HCT116 (cell line): ENCODE measurements at regions not wholly inside any gene's neighbourhood (a gene's known extent, or its start where the extent isn't known, plus 50 kb on each side); places are given as distances from the start of the nearest gene placed in this dataset.

Experiments
- ATAC-seq: fragments of 200-7000 bp; cut with Tn5 transposase; 2 replicates; pipeline ENCODE4 v1.9.1; 2020; ENCODE audit warnings: mild to moderate bottlenecking, moderate library complexity
- BruUV-seq: library from RNA; stranded (reverse); fragments of 400-500 nt; replicated peaks from 2 replicates; lab custom pipeline; 2021; lab: Mats Ljungman, UMichigan
- CTCF ChIA-PET: fragments of 300-600 bp; sonication (Branson Sonifier 250); formaldehyde crosslinking; loops from one replicate; lab custom pipeline; 2021; ENCODE audit warnings: antibody characterized with exemption; lab: Charles Lee
- POLR2A ChIA-PET: fragments of 300-600, 350-600 bp; sonication (Branson Sonifier 250); formaldehyde crosslinking; loops from one replicate; lab custom pipeline; 2021; ENCODE audit warnings: antibody characterized with exemption; lab: Charles Lee
- RAD21 ChIA-PET, 2 experiments: fragments of 300-600 bp; sonication (Branson Sonifier 250); formaldehyde crosslinking; loops; one replicate each; lab custom pipeline; 2023; ENCODE audit warnings: low total read pairs in 2 of 2; ENCODE audit not compliant: uncharacterized antibody in 2 of 2, unreplicated experiment in 2 of 2, low non-redundant PET in 1 of 2; lab: Charles Lee
- DNase-seq: peaks from one replicate; pipeline ENCODE4 v3.0.0-alpha.2; 2010; ENCODE audit warnings: low read depth, low spot score
- H2AFZ ChIP-seq: fragments of 200-600 bp; shearing (Covaris generic), sonication (generic); 2 replicates; pipeline ENCODE4 v1.6.1; 2017; ENCODE audit warnings: low read depth, mixed run types, mixed read lengths, antibody characterized with exemption, low read length; ENCODE audit not compliant: poor library complexity, severe bottlenecking
- H3K27ac ChIP-seq: 2 replicates; pipeline ENCODE4 v1.5.1; 2012; ENCODE audit warnings: low read depth, low read length
- H3K27me3 ChIP-seq: fragments of 200-600 bp; sonication (generic); 2 replicates; pipeline ENCODE4 v1.6.1; 2016; ENCODE audit warnings: mixed run types, low read length, mixed read lengths; ENCODE audit not compliant: insufficient read depth
- H3K36me3 ChIP-seq, 2 experiments: fragments of 200-500 bp in 1 of 2; fragments of 200-600 bp in 1 of 2; sonication (Bioruptor generic) in 1 of 2; sonication (generic) in 1 of 2; 2 replicates each; pipeline versions ENCODE4 v1.5.1 to v1.6.1; 2014 to 2016; ENCODE audit warnings: low read length in 2 of 2, inconsistent platforms in 1 of 2, mixed read lengths in 1 of 2, mixed run types in 1 of 2; ENCODE audit not compliant: insufficient read depth in 2 of 2, control insufficient read depth in 1 of 2
- H3K4me1 ChIP-seq, 2 experiments: fragments of 200-600 bp in 1 of 2; sonication (generic) in 1 of 2; 2 replicates each; pipeline versions ENCODE4 v1.5.1 to v1.6.1; 2012 to 2017; ENCODE audit warnings: low read length in 2 of 2, inconsistent platforms in 1 of 2, mild to moderate bottlenecking in 1 of 2, mixed read lengths in 1 of 2, mixed run types in 1 of 2, moderate library complexity in 1 of 2; ENCODE audit not compliant: insufficient read depth in 2 of 2, control insufficient read depth in 1 of 2
- H3K4me2 ChIP-seq: fragments of 200-600 bp; sonication (generic); 2 replicates; pipeline ENCODE4 v1.6.1; 2017; ENCODE audit warnings: mixed run types, low read length, mixed read lengths
- H3K4me3 ChIP-seq, 2 experiments: fragments of 200-600 bp in 1 of 2; sonication (generic) in 1 of 2; replicated peaks in 1 of 2; 2 replicates each; pipeline ENCODE4 v1.5.1; 2011 to 2016; ENCODE audit warnings: low read length in 2 of 2, control low read depth in 1 of 2, low read depth in 1 of 2, mild to moderate bottlenecking in 1 of 2, mixed read lengths in 1 of 2, mixed run types in 1 of 2
- H3K79me2 ChIP-seq: fragments of 200-600 bp; sonication (generic); 2 replicates; pipeline ENCODE4 v1.6.1; 2017; ENCODE audit warnings: mild to moderate bottlenecking, mixed run types, low read length, moderate library complexity, mixed read lengths; ENCODE audit not compliant: insufficient read depth
- H3K9ac ChIP-seq: fragments of 200-600 bp; sonication (generic); 2 replicates; pipeline ENCODE4 v1.6.1; 2016; ENCODE audit warnings: low read length, mixed read lengths
- H3K9me2 ChIP-seq: fragments of 200-600 bp; sonication (generic), shearing (Covaris generic); 2 replicates; pipeline ENCODE4 v1.6.1; 2017; ENCODE audit warnings: mixed run types, mild to moderate bottlenecking, moderate library complexity; ENCODE audit not compliant: insufficient read depth
- H3K9me3 ChIP-seq, 2 experiments: fragments of 200-500 bp in 1 of 2; fragments of 200-600 bp in 1 of 2; sonication (Bioruptor generic) in 1 of 2; sonication (generic) in 1 of 2; 2 replicates each; pipeline ENCODE4 v1.6.1; 2014 to 2017; ENCODE audit warnings: low read length in 2 of 2, mixed read lengths in 2 of 2, inconsistent platforms in 1 of 2, low read depth in 1 of 2, mild to moderate bottlenecking in 1 of 2, mixed run types in 1 of 2, moderate library complexity in 1 of 2; ENCODE audit not compliant: control insufficient read depth in 1 of 2, insufficient read depth in 1 of 2
- H4K20me1 ChIP-seq: fragments of 200-600 bp; sonication (generic), shearing (Covaris generic); 2 replicates; pipeline ENCODE4 v1.6.1; 2017; ENCODE audit warnings: mixed run types, mild to moderate bottlenecking, moderate library complexity; ENCODE audit not compliant: insufficient read depth
- CBX3 ChIP-seq: IDR thresholded peaks from 2 replicates; pipeline ENCODE4 v1.6.1; 2012; ENCODE audit warnings: low read depth
- CEBPB ChIP-seq: IDR thresholded peaks from 2 replicates; pipeline ENCODE4 v1.6.1; 2012; ENCODE audit warnings: low read depth
- EGR1 ChIP-seq: IDR thresholded peaks from 2 replicates; pipeline ENCODE4 v1.6.1; 2012; ENCODE audit warnings: low read depth
- EZH2 ChIP-seq: fragments of 200-600 bp; sonication (generic); IDR thresholded peaks from 2 replicates; pipeline ENCODE4 v1.6.1; 2017; ENCODE audit warnings: antibody characterized with exemption, mixed run types
- EZH2phosphoT487 ChIP-seq: fragments of 200-600 bp; IDR thresholded peaks from 2 replicates; pipeline ENCODE4 v1.6.1; 2018; ENCODE audit warnings: antibody characterized with exemption, borderline replicate concordance
- MAX ChIP-seq: IDR thresholded peaks from 2 replicates; pipeline ENCODE4 v1.6.1; 2012
- POLR2A ChIP-seq: IDR thresholded peaks from 2 replicates; pipeline ENCODE4 v1.7.0; 2011; ENCODE audit warnings: borderline replicate concordance; ENCODE audit not compliant: insufficient read depth, insufficient read length; ENCODE audit errors: extremely low read depth
- RAD21 ChIP-seq: IDR thresholded peaks from 2 replicates; pipeline ENCODE4 v1.6.1; 2012; ENCODE audit warnings: low read depth, mild to moderate bottlenecking
- REST ChIP-seq: IDR thresholded peaks from 2 replicates; pipeline ENCODE4 v1.6.1; 2012; ENCODE audit warnings: low read depth
- SIN3A ChIP-seq: IDR thresholded peaks from 2 replicates; pipeline ENCODE4 v1.6.1; 2012; ENCODE audit warnings: low read depth
- SP1 ChIP-seq: IDR thresholded peaks from 2 replicates; pipeline ENCODE4 v1.6.1; 2012; ENCODE audit warnings: low read depth
- SRF ChIP-seq: IDR thresholded peaks from 2 replicates; pipeline ENCODE4 v1.6.1; 2012; ENCODE audit warnings: low read depth
- TCF7L2 ChIP-seq: IDR thresholded peaks from 2 replicates; pipeline ENCODE4 v1.7.0; 2011; ENCODE audit warnings: borderline replicate concordance, inconsistent platforms; ENCODE audit not compliant: insufficient read depth, insufficient read length; ENCODE audit errors: extremely low read depth
- YY1 ChIP-seq: IDR thresholded peaks from 2 replicates; pipeline ENCODE4 v1.6.1; 2011; ENCODE audit warnings: low read length, low read depth, moderate library complexity, mild to moderate bottlenecking; ENCODE audit not compliant: insufficient replicate concordance; ENCODE audit errors: extremely low read depth
- ZFX ChIP-seq: fragments of 450-650 bp; IDR thresholded peaks from 2 replicates; pipeline ENCODE4 v1.6.1; 2017
- ZNF274 ChIP-seq: fragments of 200-500 bp; sonication (Bioruptor generic); IDR thresholded peaks from 2 replicates; pipeline ENCODE4 v1.6.1; 2014; ENCODE audit warnings: mild to moderate bottlenecking, low read depth, low read length, inconsistent platforms
- intact Hi-C: fragments of 100-400 bp; cut with micrococcal nuclease; formaldehyde crosslinking; loops from 2 replicates; pipeline ENCODE4 v1.10.0; 2022

- intact Hi-C loops = no loop called here
These were observed 156.6 kb downstream of the VRK1 start for GRCh38 chr14:96953875-96954185.

More at GRCh38 chr14:96953875-96954185, 156.6 kb downstream of the VRK1 start:
- no peak overlapping the region for H3K4me3 ChIP-seq
- ChIA-PET POLR2A (no interaction called here), CTCF (no interaction called here)
- H3K4me2 ChIP-seq = no peak overlapping the region
- H3K9me3 ChIP-seq = no peaks in the 10 kb centered on the region
- no peaks in the 10 kb centered on the region for H4K20me1 ChIP-seq
- H3K27ac ChIP-seq = no peak overlapping the region
- peaks cover 0 to 4% of the 10 kb centered on the region in 2 experiments; a peak in 1 of 4 replicates for H3K4me1 ChIP-seq
- DNase-seq = no peak
- no peak for TF ChIP-seq REST
- TF ChIP-seq SRF = no peak
- TF ChIP-seq SIN3A = no peak
- TF ChIP-seq EZH2phosphoT487 = no peak
- TF ChIP-seq EZH2 = no peak
- TF ChIP-seq ZFX = no peak
- TF ChIP-seq CBX3 = no peak
- TF ChIP-seq SP1 = no peak
- no peak for TF ChIP-seq CEBPB
- no peak for TF ChIP-seq EGR1
- TF ChIP-seq TCF7L2 = no peak
- no peak for TF ChIP-seq YY1
- no peak for TF ChIP-seq RAD21
- TF ChIP-seq MAX = no peak
- no peak for TF ChIP-seq POLR2A
- TF ChIP-seq ZNF274 = no peak
- TF ChIP-seq, all 23 proteins: peak for 0
- no TSS peak for BruUV-seq
- Histone ChIP-seq H3K9me2 (no peaks in the 10 kb centered on the region), H3K36me3 (no peaks in the 10 kb centered on the region), H3K9ac (no peak overlapping the region), H3K27me3 (no peaks in the 10 kb centered on the region), H3K79me2 (no peaks in the 10 kb centered on the region), H2AFZ (no peak overlapping the region)
- no peak for ATAC-seq
- RAD21 ChIA-PET = no interaction called here
